ENCODE measurements at regions not wholly inside any gene's neighbourhood (a gene's known extent, or its start where the extent isn't known, plus 50 kb on each side); places are given as distances from the start of the nearest gene placed in this dataset.
"Not testable (repeated sequence)": the region's sequence is repeated elsewhere in the genome, so short reads cannot be mapped to it uniquely, and the experiment has no call there.

DNA sequence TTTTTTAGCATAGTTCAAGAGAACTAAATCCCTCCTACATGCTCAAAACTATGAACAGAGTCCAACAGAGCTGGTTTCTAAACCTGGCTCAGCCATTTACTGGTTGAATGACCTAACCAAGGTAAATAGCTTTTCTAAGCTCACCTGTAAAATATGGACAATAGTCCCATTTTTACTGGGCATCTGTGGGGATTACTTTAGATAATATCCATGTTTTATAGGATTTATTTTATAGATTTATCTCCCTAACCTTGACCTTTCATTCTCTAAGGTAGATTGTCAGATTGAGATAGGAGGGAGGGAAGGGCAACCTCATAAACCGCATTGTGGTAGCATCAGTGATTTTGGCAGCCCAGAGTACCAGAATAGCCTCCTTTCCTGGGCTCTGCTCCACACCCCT lies 178.5 kb upstream of the TOX3 start:
- DNase-seq = no peak

DNA sequence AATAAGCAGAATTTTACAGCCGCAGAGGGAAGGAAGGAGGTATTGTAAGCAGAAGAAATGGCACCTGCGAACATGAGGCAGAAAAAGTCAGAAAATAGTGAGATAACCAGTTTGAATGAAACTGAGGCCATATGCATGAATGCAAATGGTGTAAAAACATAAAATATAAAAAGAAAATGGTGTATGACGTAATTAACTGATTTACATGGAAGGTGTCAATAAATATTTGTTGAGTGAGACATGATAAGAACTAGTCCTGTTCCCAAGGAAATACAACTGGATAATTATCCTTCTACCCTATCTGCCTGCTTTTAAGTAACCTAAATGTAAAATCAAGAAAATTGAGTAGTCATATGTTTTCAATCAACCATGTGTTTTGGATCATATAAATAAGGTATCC lies 178.1 kb upstream of the TOX3 start:
- no peak for DNase-seq

DNA sequence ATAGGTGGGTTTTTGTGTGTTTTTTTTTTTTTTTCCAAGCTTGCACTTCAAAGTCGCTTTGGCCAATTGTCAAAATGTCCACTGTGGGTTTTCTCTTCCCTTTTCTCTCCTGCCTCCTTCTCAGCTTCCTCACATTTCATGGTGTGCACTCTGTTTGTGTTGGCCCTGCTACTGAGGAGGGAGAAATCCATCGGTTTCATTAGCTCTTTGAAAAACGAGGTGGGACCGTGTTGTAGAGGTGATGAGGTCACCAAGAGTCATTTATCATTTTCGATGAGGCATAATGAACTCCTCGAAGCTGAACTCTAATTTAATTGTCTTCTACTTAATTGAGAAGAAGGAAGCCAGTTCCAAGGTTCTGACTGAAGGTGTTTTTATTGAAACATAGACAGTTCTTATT lies 174.4 kb upstream of the TOX3 start:
- no peak for DNase-seq

DNA sequence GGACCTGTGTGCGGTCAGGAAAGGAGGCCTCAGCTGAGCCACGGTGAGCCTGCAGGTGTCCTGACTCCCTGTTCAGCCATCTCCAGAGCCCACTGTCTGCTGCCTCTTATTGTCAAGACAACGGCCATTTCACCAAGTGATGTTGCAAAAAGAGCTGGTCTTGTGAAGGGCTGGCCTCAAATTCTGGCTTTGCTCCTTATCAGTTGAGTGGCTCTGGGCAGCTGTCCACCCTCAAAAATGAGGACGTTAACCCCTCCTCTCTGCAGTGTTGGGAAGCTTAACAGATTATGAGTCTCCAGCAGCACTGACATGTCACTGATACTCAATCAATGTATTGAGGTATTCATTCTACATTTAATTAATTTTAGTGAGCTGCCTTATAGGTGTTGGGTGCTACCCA lies 171.1 kb upstream of the TOX3 start:
- no peak for DNase-seq

DNA sequence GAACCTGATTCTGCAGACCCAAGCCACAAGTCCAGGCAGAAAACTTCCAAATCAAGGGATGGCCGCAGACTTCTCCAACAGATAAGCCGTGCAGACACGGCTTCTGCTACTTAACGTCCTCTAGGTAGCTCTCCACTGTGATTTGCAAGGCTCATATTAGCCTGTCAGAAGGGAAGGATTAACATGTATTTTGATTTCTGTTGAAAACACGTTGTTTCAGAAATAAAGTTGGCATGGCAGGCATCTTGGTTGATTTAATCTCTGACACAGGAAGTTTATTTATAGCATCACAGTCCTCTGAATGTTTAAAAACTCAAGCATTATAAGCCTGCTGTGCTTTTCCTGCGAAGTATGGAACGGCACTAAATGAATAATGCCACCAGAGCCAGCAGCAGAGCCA lies 166.8 kb upstream of the TOX3 start:
- DNase-seq = no peak

DNA sequence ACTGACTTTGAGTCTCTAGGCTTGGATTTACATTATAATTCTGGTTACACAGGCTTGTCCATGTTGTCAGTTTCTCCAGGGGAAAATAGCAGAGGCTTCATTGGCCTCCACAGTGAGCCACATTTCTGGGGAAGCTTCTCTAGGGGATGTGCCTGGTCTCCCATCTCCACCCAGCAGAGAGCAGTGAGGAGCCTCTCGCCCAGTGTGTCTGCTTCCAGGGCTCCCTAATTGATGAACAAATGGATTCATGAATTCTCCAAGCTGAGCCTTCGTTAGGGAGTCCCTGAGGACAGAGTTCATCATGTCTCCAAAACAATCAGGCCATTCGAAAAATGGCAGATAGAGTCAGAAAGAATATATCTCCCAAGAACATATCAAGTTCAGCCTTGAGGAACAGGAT lies 162.4 kb upstream of the TOX3 start:
- DNase-seq = no peak

DNA sequence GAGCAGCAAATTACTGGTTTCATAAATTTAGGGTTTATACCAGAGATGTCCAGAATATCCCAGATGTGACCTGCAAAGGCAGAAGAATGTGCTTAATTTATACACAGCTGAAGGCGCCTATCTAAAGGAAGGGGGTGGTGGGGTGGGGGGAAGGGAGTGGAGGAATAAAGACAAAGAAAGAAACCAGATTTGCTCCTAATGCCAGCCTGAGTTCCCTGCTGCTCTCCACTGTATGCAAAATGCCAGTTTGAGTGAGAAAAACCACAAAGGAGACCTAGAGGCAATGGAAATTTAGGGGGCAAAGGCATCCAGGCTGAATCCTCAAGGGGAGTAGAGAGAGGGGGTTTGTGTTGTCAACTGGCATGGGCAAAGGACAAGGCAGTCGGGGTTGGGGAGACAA lies 161.5 kb upstream of the TOX3 start:
- no peak for DNase-seq

DNA sequence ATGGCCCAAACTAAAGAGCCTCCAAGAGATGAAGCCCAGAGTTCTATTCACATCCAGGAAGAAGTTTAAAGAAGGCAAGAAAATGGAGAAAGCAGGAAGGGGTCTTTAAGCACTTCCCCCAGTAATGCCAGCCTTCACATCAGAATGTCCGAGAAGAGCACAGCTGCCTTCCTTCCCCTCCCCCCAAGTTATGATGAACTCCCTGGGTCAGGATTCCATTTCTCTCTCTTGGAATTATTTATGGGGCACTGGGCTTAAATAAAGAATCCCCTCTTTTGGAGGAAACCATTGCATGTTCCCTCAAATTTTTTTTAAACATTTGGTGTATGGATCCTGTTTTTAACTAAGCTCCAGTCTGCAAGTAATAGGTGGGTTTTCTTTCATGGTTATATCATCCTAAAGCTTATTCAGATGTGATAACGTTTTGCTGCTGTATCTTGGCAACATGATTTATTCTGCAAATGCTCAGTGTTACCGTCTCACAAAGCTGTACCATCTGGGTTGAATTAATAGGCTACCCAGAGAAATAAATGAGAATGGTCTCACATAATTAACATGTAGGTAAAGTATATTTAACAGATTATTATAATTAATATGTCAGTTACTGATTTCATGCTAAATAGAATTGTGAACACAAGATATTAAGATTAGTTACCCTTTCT lies 160.9 kb upstream of the TOX3 start:
- no peak for DNase-seq

DNA sequence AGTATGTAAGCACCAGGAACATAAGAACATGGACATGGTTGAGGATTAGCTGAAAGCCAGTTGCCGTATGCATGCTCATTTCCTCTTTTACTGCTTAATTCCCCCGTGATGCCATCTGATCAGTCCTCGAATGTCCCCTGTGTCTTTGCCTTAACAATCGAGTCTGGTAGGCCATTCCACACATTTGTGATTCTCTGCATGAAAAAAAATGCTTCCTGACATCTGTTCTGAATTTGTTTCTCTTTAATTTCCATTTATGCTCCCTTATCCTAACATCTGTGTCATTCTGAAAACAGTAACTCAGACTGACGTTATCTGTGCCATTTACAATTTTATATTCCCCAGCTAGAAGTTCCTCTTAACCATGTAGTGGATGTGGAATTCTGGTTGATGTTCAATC lies 158.2 kb upstream of the TOX3 start:
- no peak for DNase-seq

DNA sequence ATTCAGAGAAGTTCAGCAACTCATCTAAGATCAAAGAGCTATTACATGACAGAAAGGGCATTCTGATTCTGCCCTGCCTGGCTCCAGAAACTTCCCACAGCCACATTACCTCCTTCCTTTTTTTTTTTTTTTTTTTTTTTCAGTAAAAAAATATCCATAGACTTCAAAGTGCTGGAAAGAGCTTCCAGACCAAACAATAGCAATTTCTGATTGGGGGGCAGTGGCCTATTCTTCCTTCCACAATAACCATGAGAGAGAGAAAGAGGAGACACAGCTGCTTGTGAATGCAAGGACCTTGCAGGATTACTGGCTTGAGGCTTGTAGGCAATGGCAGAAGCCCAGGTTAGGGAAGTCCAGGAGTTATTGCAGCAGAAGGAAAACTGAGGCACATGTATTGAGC lies 151.0 kb upstream of the TOX3 start:
- DNase-seq = no peak

DNA sequence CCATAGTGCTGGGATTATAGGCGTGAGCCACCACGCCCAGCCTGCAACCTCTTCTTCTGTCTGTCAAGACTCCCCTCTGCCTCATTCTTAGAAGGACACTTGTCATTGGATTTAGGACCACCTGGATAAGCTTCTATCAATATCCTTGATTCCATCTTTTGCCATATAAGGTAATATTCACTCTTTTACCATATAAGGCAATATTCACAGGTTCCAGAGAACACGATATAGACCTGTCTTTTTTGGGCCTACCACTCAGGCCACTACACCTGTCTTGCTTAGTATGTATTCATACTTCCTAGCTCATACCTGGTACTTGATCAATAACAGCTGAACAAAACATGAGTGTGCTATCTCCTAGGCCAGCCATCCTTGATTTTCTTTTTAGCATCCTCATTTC lies 149.2 kb upstream of the TOX3 start:
- no peak for DNase-seq

DNA sequence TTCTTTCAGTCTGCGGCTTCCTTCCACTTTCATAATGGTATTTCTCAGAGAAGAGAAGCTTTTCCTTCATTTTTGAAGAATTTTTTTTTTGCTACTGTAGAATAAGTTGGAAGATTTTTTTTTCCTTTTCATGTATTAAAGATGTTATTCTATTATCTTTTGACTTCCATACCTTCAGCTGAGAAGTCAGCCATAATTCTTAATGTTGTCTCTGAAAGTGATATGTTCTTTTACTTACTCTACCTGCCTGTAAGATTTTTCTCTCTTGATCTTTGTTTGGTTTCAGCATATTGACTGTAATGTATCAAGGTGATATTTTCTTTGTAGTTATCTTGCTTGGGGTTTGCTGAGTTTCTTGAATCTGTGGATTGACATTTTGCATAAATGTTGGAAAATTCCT lies 143.5 kb upstream of the TOX3 start:
- no peak for DNase-seq

DNA sequence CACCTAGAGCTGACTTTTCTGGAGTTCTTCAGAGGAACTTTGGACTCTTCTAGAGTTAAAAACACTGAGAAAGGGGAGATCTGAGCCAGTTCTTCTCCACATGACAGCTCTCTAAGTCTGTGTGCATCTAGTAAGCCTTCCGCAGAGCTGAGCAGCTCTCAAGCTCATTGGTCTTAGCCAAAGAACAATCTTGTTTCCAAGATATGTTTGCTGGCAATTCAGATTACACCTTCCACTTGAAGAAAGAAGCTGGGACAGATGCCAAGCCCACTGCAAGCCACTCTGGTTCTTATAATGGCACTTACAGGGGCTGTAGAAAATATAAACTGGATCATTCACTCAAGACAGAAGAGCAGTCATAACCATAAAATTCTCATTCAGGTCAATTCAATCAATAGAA lies 134.1 kb upstream of the TOX3 start:
- no peak for DNase-seq

DNA sequence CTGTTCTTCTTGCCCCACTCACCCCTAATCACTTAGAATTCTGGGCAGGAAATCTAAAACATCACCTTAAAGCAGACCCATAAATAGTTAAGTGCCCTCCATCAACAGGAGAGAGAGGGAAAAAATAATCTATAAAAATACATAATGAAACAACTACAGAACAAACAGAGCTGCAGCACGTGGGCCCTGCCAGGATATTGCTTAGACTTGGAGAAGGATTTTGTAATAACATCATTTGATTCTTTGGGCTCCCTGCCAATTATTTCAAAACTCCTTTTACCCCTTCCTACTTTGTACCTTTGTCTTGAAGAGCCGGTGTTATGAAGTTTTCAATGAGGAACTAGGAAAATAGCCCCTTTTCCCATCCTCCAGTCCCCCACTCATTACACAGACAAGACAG lies 130.6 kb upstream of the TOX3 start:
- DNase-seq = no peak

DNA sequence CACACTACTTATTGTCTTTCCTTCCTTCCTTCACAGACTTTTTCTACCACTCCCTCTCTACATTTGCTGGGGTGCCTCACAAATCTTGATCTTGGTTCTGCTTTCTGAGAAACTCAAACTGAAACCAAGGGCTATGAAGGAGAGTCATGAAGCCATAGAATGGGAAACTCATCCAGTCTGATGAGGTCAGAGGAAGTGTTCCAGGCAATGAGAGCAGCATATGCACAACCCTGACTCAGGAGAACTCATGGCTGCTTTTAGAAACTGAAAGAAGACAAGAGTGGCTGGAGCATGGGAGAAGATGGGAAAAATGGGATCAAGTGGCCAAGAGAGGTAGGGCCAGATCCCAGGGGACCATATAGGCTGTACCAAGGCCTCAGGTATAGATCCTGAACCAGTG lies 130.0 kb upstream of the TOX3 start:
- DNase-seq = no peak

DNA sequence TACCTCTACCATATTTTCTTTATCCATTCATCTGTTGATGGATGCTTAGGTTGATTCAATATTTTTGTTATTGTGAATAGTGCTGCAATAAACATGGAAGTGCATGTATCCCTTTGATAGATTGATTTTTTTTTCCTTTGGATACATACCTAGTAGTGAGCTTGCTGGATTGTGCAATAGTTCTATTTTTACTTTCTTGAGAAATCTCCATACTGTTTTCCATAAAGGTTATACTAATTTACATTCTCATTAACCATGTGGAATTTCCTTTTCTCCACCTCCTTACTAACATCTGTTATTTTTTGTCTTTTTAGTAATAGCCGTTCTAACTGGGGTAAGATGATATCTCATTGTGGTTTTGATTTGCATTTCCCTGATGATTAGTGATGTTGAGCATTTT lies 124.6 kb upstream of the TOX3 start:
- DNase-seq = no peak

DNA sequence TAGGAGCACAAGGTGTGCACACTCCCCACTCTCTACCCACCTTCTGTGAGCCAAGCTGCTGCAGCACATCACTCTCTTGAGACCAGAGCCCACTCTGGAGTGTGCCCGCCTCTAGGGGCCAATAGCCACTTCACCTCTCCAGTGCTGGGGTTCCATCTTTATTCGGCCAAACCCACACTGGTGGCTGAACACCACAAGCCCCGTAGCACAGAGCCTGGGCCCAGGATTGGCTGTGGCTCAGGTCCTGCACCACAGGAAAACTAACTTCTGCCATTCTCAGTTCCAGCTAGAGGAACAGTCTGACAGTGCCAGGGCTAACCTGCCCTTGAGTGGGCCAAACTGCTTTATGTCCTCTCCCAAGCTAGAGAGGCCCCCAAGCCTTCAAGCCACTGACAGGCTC lies 111.0 kb upstream of the TOX3 start:
- no peak for DNase-seq

DNA sequence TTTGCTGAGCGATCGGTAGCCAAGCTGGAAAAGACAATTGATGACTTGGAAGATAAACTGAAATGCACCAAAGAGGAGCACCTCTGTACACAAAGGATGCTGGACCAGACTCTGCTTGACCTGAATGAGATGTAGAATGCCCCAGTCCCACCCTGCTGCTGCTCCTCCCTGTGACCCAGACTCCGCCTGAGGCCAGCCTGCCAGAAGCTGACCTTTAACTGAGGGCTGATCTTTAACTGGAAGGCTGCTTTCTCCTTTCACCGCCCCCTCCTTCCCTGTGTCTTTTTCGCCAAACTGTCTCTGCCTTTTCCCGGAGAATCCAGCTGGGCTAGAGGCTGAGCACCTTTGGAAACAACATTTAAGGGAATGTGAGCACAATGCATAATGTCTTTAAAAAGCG lies 109.0 kb upstream of the TOX3 start:
- DNase-seq = not testable (repeated sequence)

DNA sequence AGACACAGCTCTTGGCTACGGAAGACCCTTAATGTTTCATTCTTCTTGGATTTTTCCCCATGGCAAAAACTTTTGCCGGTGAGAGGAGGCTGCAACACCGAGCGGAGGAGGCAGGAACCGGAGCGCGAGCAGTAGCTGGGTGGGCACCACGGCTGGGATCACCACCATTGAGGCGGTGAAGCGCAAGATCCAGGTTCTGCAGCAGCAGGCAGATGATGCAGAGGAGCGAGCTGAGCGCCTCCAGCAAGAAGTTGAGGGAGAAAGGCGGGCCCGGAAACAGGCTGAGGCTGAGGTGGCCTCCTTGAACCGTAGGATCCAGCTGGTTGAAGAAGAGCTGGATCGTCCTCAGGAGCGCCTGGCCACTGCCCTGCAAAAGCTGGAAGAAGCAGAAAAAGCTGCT lies 108.2 kb upstream of the TOX3 start:
- not testable (repeated sequence) for DNase-seq

DNA sequence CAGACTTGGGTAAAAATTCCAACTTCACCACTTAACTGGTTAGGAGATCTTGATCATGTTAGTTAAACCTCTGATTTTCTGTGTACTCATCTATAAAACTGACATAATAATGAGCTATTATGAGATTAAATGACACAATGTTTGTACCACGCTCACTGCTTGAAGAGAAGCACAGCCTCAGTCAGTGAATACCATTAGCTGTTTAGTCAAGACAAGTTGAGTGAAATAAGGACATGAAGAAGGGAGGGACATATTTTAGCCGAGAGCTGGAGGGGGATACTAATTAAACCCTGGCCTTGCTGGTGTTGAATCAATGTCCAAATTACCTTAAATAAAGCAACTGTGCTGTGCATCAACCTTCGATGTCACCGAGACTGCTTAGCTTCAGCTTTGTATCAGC lies 105.1 kb upstream of the TOX3 start:
- DNase-seq = no peak

DNA sequence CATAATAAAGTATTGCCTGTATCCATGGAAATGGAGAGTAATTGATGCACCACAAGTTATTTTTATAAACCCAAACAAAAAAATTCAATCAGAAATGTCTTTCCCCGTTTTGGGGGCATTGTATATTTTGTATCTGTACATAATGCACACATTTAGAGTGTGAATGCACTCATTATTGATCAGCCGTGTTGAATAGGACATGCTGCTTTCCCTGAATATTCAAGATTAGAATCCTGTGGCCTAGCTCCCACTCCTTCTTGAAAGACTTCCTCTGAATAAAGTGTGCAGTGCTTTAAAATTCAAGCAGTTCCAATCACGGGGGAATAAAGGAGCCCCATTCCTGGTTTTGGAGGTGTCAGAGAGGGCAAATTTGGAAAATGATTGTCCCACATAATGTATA lies 103.8 kb upstream of the TOX3 start:
- DNase-seq = no peak

DNA sequence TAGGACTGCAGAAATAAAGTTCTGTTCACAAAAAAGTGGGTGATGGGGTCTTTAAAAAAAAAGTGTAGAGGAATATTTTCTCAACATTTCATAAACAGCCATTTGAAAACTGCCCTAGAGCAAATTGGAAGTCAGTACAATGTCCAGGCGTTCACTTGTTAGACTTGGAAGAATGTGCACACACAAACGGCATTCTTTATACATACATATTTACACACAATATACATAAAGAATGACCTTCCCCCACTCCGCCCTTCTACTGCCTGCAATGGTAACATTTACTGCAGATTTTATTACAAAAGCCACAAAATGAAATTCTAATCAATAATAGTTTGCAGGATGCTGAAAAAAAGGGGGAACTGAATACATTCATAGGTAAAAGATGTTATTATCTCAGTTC lies 103.4 kb upstream of the TOX3 start:
- DNase-seq = no peak

DNA sequence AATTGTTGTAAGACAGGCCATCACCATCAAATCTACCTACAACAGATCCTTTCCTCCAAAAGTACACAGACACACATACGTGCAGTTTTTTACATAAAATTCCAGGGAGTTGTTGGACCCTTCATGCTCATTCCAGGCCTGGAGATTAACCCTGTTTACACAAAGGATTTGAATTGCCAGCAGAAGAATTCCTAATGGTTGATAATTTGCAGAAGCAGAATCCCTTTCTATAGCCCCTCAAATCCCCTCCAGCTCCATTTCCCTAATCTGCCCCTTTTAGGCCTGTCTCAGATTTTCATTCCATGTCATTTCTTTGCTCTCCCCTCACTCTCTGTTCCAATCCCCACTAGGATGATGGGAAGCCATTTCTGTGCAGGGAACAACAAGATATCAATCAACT lies 102.9 kb upstream of the TOX3 start:
- DNase-seq = no peak

DNA sequence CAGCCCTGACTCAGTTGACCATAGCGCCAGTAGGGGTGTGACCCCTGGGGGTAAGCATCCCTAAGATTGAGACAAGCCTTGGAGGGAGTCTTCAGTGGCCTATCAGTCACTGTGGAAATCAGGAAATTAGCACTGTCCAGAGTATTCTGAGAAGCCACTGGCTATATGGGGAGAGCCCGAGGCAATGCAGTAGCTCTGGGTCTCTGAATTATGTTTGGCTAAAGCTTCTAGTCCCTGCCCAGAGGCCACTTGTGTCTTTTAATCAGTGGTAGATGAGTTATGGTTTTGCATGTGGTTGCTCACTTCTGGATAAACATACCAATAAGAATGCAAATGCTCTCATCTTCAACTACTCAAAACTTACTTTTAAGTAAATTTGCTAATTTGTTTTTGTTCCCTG lies 100.6 kb upstream of the TOX3 start:
- no peak for DNase-seq

DNA sequence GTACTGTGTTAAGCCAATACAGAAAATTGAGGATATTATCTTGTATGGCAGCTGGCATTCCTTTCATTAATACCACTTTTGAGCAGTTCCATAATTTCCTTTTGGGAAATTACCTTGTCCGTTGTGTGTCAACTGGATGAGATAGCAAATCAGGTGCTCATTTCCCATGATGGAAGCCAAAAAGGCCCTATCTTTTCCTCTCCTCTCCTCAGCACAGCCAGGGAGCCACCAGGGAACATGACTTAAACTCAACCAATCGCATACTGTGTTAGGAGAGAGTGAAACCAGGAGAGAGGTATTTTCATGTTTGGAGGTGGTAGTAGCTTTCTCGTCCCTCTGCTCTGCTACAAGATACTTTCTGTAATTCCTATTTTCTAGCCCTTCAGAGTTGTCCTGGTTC lies 96.1 kb upstream of the TOX3 start:
- DNase-seq = no peak

DNA sequence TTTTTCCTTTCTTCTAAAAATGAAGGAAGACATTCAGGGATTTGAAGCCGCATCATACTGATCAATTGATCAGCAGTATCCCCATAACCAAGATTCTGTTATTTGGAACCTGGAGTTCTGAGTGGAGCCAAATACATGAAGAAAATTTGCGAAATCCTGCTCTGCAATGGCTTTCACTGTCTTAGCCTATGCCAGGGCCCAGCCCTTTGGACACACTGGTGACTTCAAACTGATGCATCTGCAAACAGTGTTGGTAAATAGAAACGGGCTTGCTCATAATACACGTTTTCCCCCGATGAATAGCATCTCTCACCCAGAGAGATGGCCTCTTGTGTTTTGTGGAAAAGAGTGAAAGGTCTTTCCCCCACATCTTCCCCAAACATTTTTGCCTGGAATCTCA lies 87.6 kb upstream of the TOX3 start:
- no peak for DNase-seq

Data from activated CD4-positive, alpha-beta T cell treated with anti-CD3 and anti-CD28 coated beads for 48 hours (primary cell).